CD14-positive monocyte (primary cell): ENCODE measurements at regions not wholly inside any gene's neighbourhood (a gene's known extent, or its start where the extent isn't known, plus 50 kb on each side); places are given as distances from the start of the nearest gene placed in this dataset.

ENCODE experiments used
- DNase-seq, 3 donors: peaks; one replicate each; pipeline ENCODE4 v3.0.0-alpha.2; 2011 to 2022
- H2AFZ ChIP-seq: 2 replicates; pipeline ENCODE4 v1.6.0; 2012; ENCODE audit warnings: mild to moderate bottlenecking, low read depth, low read length, inconsistent platforms; ENCODE audit not compliant: insufficient read depth, poor library complexity, severe bottlenecking
- H3K27ac ChIP-seq, 2 donors: 1 replicate in 1 of 2; 2 replicates in 1 of 2; pipeline ENCODE4 v1.5.1; 2012 to 2013; ENCODE audit warnings: low read length in 2 of 2, control low read depth in 1 of 2, inconsistent platforms in 1 of 2, low read depth in 1 of 2, mild to moderate bottlenecking in 1 of 2
- H3K27me3 ChIP-seq, 2 donors: one replicate each; pipeline versions ENCODE4 v1.6.0 to v1.6.1; 2011 to 2013; ENCODE audit warnings: low read length in 2 of 2; ENCODE audit not compliant: control insufficient read depth in 2 of 2, insufficient read depth in 2 of 2
- H3K36me3 ChIP-seq, 2 donors: replicated peaks in 1 of 2; 1 replicate in 1 of 2; 2 replicates in 1 of 2; pipeline versions ENCODE4 v1.5.1 to v1.6.1; 2012 to 2013; ENCODE audit warnings: low read length in 2 of 2, control low read depth in 1 of 2, inconsistent platforms in 1 of 2, mild to moderate bottlenecking in 1 of 2; ENCODE audit not compliant: insufficient read depth in 2 of 2, control insufficient read depth in 1 of 2
- H3K4me1 ChIP-seq, 2 donors: 1 replicate in 1 of 2; 2 replicates in 1 of 2; pipeline versions ENCODE4 v1.5.1 to v1.6.1; 2012 to 2013; ENCODE audit warnings: low read length in 2 of 2, control low read depth in 1 of 2, inconsistent platforms in 1 of 2, mild to moderate bottlenecking in 1 of 2, moderate library complexity in 1 of 2; ENCODE audit not compliant: insufficient read depth in 2 of 2, control insufficient read depth in 1 of 2
- H3K4me2 ChIP-seq: replicated peaks from 2 replicates; pipeline ENCODE3; 2012; ENCODE audit warnings: low read length, moderate library complexity, mild to moderate bottlenecking; ENCODE audit not compliant: poor library complexity, severe bottlenecking; ENCODE audit errors: extremely low read depth
- H3K4me3 ChIP-seq, 3 experiments: fragments of 200-600 bp in 1 of 3; sonication (generic) in 1 of 3; replicated peaks in 1 of 3; 1 replicate in 2 of 3; 2 replicates in 1 of 3; pipeline ENCODE4 v1.5.1; 2011 to 2013; ENCODE audit warnings: low read length in 3 of 3, mild to moderate bottlenecking in 3 of 3, control low read depth in 2 of 3, low read depth in 2 of 3, inconsistent platforms in 1 of 3, moderate library complexity in 1 of 3
- H3K79me2 ChIP-seq: 2 replicates; pipeline ENCODE4 v1.6.0; 2012; ENCODE audit warnings: mild to moderate bottlenecking, control low read depth, inconsistent platforms, low read length, moderate library complexity; ENCODE audit not compliant: insufficient read depth
- H3K9ac ChIP-seq: 2 replicates; pipeline ENCODE4 v1.6.0; 2017; ENCODE audit warnings: low read length, mild to moderate bottlenecking; ENCODE audit not compliant: insufficient read depth, poor library complexity, severe bottlenecking
- H3K9me3 ChIP-seq, 2 donors: replicated peaks in 1 of 2; 1 replicate in 1 of 2; 2 replicates in 1 of 2; pipeline versions ENCODE4 v1.5.1 to v1.6.1; 2012 to 2013; ENCODE audit warnings: low read length in 2 of 2, control low read depth in 1 of 2; ENCODE audit not compliant: control insufficient read depth in 1 of 2, insufficient read depth in 1 of 2
- H4K20me1 ChIP-seq: 2 replicates; pipeline ENCODE4 v1.6.0; 2012; ENCODE audit warnings: mild to moderate bottlenecking, low read length, control low read depth, moderate library complexity; ENCODE audit not compliant: insufficient read depth
- H3K27ac Mint-ChIP-seq, 7 donors: one replicate each; pipeline ENCODE4 v1.8.0; 2020; ENCODE audit warnings: mild to moderate bottlenecking in 7 of 7, mixed read lengths in 7 of 7, moderate library complexity in 6 of 7, inconsistent platforms in 2 of 7
- H3K27me3 Mint-ChIP-seq, 3 donors: one replicate each; pipeline ENCODE4 v1.8.0; 2021 to 2022; ENCODE audit warnings: low read depth in 3 of 3, mild to moderate bottlenecking in 3 of 3, mixed read lengths in 3 of 3, moderate library complexity in 3 of 3, inconsistent platforms in 1 of 3
- H3K36me3 Mint-ChIP-seq, 2 donors: one replicate each; pipeline ENCODE4 v1.8.0; 2020; ENCODE audit warnings: mixed read lengths in 2 of 2, inconsistent platforms in 1 of 2, mild to moderate bottlenecking in 1 of 2
- H3K4me1 Mint-ChIP-seq: one replicate; pipeline ENCODE4 v1.8.0; 2020; ENCODE audit warnings: mild to moderate bottlenecking, mixed read lengths
- H3K4me3 Mint-ChIP-seq, 2 donors: one replicate each; pipeline ENCODE4 v1.8.0; 2020; ENCODE audit warnings: mild to moderate bottlenecking in 2 of 2, mixed read lengths in 2 of 2, moderate library complexity in 1 of 2
- H3K9me3 Mint-ChIP-seq, 7 donors: one replicate each; pipeline ENCODE4 v1.8.0; 2020 to 2022; ENCODE audit warnings: mixed read lengths in 7 of 7, mild to moderate bottlenecking in 6 of 7, moderate library complexity in 6 of 7, inconsistent platforms in 2 of 7
- WGBS: methylation state at CpG from one replicate; pipeline ENCODE4 v1.1.5; 2013; ENCODE audit warnings: missing lambda C conversion rate; ENCODE audit not compliant: insufficient coverage; 5-methylcytosine and 5-hydroxymethylcytosine counted together
- intact Hi-C, 2 donors: fragments of 100-400 bp; cut with micrococcal nuclease; formaldehyde crosslinking; loops; one replicate each; pipeline versions ENCODE4 v1.15.0 to v1.15.1; 2023
- TF ChIP-seq, protein P1 (sequence below): fragments of 200-600 bp; IDR thresholded peaks from one replicate; pipeline ENCODE4 v1.8.0; 2022; ENCODE audit warnings: antibody characterized with exemption, mild to moderate bottlenecking

DNA sequence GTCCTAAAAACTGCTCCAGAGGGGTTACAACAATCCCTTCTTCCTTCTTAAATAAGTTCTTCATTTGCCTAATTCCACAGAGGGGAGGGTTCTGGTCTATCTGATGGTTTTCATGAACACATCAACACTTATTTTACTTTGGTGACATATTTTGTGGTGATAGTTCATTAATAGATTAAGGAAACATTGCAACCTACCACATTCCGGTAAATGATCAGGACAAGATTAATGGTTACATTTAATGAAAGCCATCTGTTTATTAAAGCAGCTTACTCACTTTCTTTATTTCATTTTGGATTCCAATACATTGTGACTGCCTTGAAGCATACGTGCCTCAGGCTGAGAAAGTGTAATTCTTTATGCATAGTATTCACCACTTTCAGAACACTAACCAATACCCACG is 101.0 kb downstream of the SKIDA1 start:
- no peak overlapping the region for H2AFZ ChIP-seq
- no peaks in the 10 kb centered on the region for H3K27me3 ChIP-seq
- no peak overlapping the region for H3K27ac ChIP-seq
- TF ChIP-seq, protein P1, sequence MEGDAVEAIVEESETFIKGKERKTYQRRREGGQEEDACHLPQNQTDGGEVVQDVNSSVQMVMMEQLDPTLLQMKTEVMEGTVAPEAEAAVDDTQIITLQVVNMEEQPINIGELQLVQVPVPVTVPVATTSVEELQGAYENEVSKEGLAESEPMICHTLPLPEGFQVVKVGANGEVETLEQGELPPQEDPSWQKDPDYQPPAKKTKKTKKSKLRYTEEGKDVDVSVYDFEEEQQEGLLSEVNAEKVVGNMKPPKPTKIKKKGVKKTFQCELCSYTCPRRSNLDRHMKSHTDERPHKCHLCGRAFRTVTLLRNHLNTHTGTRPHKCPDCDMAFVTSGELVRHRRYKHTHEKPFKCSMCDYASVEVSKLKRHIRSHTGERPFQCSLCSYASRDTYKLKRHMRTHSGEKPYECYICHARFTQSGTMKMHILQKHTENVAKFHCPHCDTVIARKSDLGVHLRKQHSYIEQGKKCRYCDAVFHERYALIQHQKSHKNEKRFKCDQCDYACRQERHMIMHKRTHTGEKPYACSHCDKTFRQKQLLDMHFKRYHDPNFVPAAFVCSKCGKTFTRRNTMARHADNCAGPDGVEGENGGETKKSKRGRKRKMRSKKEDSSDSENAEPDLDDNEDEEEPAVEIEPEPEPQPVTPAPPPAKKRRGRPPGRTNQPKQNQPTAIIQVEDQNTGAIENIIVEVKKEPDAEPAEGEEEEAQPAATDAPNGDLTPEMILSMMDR: no peak
- H3K27me3 Mint-ChIP-seq: peaks cover 2 to 11% (median 2%) of the 10 kb centered on the region in 3 donors
- no peaks in the 10 kb centered on the region for H3K36me3 Mint-ChIP-seq
- H3K4me2 ChIP-seq: no peak overlapping the region
- H3K9me3 ChIP-seq: peaks cover 0 to 3% of the 10 kb centered on the region in 2 donors
- H3K4me3 Mint-ChIP-seq: no peak overlapping the region
- no peak overlapping the region for H3K9ac ChIP-seq
- no peaks in the 10 kb centered on the region for H4K20me1 ChIP-seq
- DNase-seq: no peak
- no CpG with 5 or more reads among the region's 3 CpGs for WGBS
- H3K27ac Mint-ChIP-seq: no peak overlapping the region
- no peaks in the 10 kb centered on the region for H3K4me1 ChIP-seq
- no peaks in the 10 kb centered on the region for H3K4me1 Mint-ChIP-seq
- H3K79me2 ChIP-seq: no peaks in the 10 kb centered on the region
- intact Hi-C loops: no loop called here
- H3K4me3 ChIP-seq: no peak overlapping the region
- H3K9me3 Mint-ChIP-seq: peaks cover 2 to 15% (median 7%) of the 10 kb centered on the region in 7 donors
- no peaks in the 10 kb centered on the region for H3K36me3 ChIP-seq

DNA sequence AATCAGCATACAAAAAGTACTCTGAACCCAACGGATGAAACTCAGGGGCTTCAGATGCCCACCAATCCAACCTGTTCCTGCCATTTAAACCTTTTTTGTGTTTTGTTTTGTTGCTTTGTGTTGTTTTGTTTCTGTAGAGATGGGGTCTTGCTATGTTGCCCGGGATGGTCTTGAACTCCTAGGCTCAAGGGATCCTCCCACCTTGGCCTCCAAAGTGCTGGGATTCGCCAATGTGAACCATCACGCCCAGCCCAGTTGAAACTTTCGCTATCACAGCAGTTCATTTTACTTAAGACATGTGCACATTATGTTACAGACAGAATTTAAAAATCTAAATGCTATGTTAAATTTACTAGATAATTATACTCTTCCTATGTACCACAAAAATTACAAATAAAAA is 101.6 kb downstream of the SKIDA1 start:
- Histone ChIP-seq H3K27ac (no peak overlapping the region), H3K4me3 (no peak overlapping the region), H3K9ac (no peak overlapping the region), H3K79me2 (no peaks in the 10 kb centered on the region), H3K27me3 (no peaks in the 10 kb centered on the region), H3K4me1 (no peaks in the 10 kb centered on the region), H3K4me2 (no peak overlapping the region), H4K20me1 (no peaks in the 10 kb centered on the region), H3K36me3 (no peaks in the 10 kb centered on the region), H2AFZ (no peak overlapping the region), H3K9me3 (peaks cover 0 to 3% of the 10 kb centered on the region in 2 donors)
- Mint-ChIP-seq H3K27me3 (peaks cover 2 to 9% (median 2%) of the 10 kb centered on the region in 3 donors), H3K36me3 (no peaks in the 10 kb centered on the region), H3K4me1 (no peaks in the 10 kb centered on the region), H3K27ac (no peak overlapping the region), H3K4me3 (no peak overlapping the region), H3K9me3 (peaks cover 2 to 12% (median 7%) of the 10 kb centered on the region in 7 donors)
- TF ChIP-seq, protein P1: no peak
- DNase-seq: no peak
- WGBS: 100% methylated on average over 1 of the region's 5 CpGs
- intact Hi-C loops: no loop called here
